Heart left ventricle (tissue), 16 donors: ENCODE measurements at regions not wholly inside any gene's neighbourhood (a gene's known extent, or its start where the extent isn't known, plus 50 kb on each side); places are given as distances from the start of the nearest gene placed in this dataset.

Experiments
- ATAC-seq, 4 donors: fragments of 200-7000 bp; cut with Tn5 transposase; one replicate each; pipeline ENCODE4 v1.9.1; 2020 to 2022; ENCODE audit warnings: moderate library complexity in 4 of 4, mild to moderate bottlenecking in 3 of 4, moderate number of reproducible peaks in 1 of 4
- DNase-seq, 5 donors: peaks; one replicate each; pipeline ENCODE4 v3.0.0-alpha.2; 2020
- H3K27ac ChIP-seq, 12 donors: fragments of 200-600 bp; sonication (generic) in 4 of 12; one replicate each; pipeline versions ENCODE4 v1.5.0 to v1.8.0; 2016 to 2022; ENCODE audit warnings: mild to moderate bottlenecking in 2 of 12
- H3K27me3 ChIP-seq, 9 donors: fragments of 200-600 bp; sonication (generic) in 2 of 9; one replicate each; pipeline versions ENCODE4 v1.5.1 to v1.8.0; 2016 to 2022; ENCODE audit warnings: mild to moderate bottlenecking in 3 of 9
- H3K36me3 ChIP-seq, 9 donors: fragments of 200-600 bp; sonication (generic) in 2 of 9; one replicate each; pipeline versions ENCODE4 v1.5.0 to v1.8.0; 2018 to 2022; ENCODE audit warnings: mild to moderate bottlenecking in 2 of 9
- H3K4me1 ChIP-seq, 12 donors: fragments of 200-600 bp; sonication (generic) in 4 of 12; one replicate each; pipeline versions ENCODE4 v1.5.0 to v1.8.0; 2016 to 2022; ENCODE audit warnings: mild to moderate bottlenecking in 3 of 12
- H3K4me3 ChIP-seq, 12 donors: fragments of 200-600 bp; sonication (generic) in 4 of 12; one replicate each; pipeline versions ENCODE4 v1.5.0 to v1.8.0; 2017 to 2022; ENCODE audit warnings: mild to moderate bottlenecking in 9 of 12, moderate library complexity in 4 of 12
- H3K9me3 ChIP-seq, 12 donors: fragments of 200-600 bp; sonication (generic) in 4 of 12; one replicate each; pipeline versions ENCODE4 v1.5.0 to v1.8.0; 2016 to 2022; ENCODE audit warnings: mild to moderate bottlenecking in 1 of 12
- POLR2A ChIP-seq, 2 donors: fragments of 450-650 bp; IDR thresholded peaks; one replicate each; pipeline ENCODE4 v1.6.1; 2017; ENCODE audit warnings: antibody characterized with exemption in 2 of 2, mild to moderate bottlenecking in 2 of 2, moderate library complexity in 2 of 2
- WGBS, 4 donors: extraction: QIAGEN DNeasy Blood & Tissue Kit in 2 of 4; methylation state at CpG; one replicate each; pipeline versions ENCODE4 v1.1.5 to v1.1.7; 2013 to 2018; 5-methylcytosine and 5-hydroxymethylcytosine counted together
- intact Hi-C, 10 donors: fragments of 100-400 bp; cut with DNase I; formaldehyde crosslinking; loops; one replicate each; pipeline versions ENCODE4 v1.11.1 to v1.14.2; 2022
- TF ChIP-seq, protein P1 (sequence below), 12 donors: fragments of 200-600 bp; sonication (generic) in 4 of 12; IDR thresholded peaks; one replicate each; pipeline versions ENCODE4 v1.5.0 to v1.8.0; 2018 to 2022; ENCODE audit warnings: antibody characterized with exemption in 12 of 12, mild to moderate bottlenecking in 5 of 12
- donor health status: ischemic (EF 13 %, LVEDD 7.1; RV severe dilation, severe dysfunction).
- donor health status: healthy with polysubstance abuse.
- donor health status: DM: no; HTN: yes; CAD: no.
- donor health status: DM: no; HTN: no; CAD: no.
- donor health status: ischemic (EF 25% LVEDD 6.9; RV normal size, moderate dysfunction).
- donor health status: ischemic (EF 25% LVEDD 5.7; RV mildly dilated, moderate dysfunction).
- donor health status: healthy.
- donor health status: DM: yes; HTN: yes; CAD: no.
- donor health status: ischemic (EF 35%, LVEDD 5.7; RV mildly dilated, moderate dysfunction).
- donor health status: nonischemic (EF 11% LVEDD 7.7; RV severe dilation, severe dysfunction).
- donor health status: DM: yes; HTN: yes; CAD: no.
- donor health status: PGD.
- donor health status: ischemic (EF 29% LVEDD 5.4; RV normal size, mild dysfunction).
- donor health status: nonischemic (EF 23%, LVEDD 6.1; RV moderate dilation, normal function).

DNA sequence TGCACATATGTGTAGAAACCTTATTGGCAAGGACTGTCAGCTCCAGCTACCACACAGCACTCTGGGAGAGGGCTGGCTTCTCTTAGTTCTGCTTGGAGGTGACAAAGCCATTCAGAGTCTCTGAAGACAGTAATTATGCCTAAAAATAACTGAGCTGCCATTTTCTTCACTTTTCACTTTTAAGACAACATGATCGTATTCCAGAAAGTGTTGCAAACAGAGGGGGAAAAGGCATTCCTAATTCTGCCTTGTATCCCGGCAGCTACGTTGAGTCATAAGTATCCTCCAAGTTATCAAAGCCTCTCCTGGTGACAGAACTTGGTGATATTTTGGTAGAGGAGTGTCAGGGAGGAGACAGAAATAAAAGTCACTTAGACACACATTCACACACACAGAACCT lies 327.7 kb downstream of the HAPSTR1 start:
- WGBS, 4 donors: 51 to 65% (median 55%) methylated on average over 3 of the region's 3 CpGs
- Histone ChIP-seq H3K36me3 (no peaks in the 10 kb centered on the region), H3K4me3 (no peak overlapping the region), H3K27ac (no peak overlapping the region), H3K4me1 (peaks cover 0 to 11% (median 0%) of the 10 kb centered on the region in 12 donors), H3K27me3 (no peaks in the 10 kb centered on the region), H3K9me3 (peaks cover 0 to 16% (median 0%) of the 10 kb centered on the region in 12 donors)
- DNase-seq (no peak), ATAC-seq (no peak)
- intact Hi-C loops: loop anchor here in 3 of 10 donors (5.0 kb wide), 2 partner anchors 42 to 47 kb away; no protein-coding TSS in a partner anchor
- no peak for TF ChIP-seq POLR2A (IDR thresholded peaks at IDR 0.05)
- TF ChIP-seq, protein P1, sequence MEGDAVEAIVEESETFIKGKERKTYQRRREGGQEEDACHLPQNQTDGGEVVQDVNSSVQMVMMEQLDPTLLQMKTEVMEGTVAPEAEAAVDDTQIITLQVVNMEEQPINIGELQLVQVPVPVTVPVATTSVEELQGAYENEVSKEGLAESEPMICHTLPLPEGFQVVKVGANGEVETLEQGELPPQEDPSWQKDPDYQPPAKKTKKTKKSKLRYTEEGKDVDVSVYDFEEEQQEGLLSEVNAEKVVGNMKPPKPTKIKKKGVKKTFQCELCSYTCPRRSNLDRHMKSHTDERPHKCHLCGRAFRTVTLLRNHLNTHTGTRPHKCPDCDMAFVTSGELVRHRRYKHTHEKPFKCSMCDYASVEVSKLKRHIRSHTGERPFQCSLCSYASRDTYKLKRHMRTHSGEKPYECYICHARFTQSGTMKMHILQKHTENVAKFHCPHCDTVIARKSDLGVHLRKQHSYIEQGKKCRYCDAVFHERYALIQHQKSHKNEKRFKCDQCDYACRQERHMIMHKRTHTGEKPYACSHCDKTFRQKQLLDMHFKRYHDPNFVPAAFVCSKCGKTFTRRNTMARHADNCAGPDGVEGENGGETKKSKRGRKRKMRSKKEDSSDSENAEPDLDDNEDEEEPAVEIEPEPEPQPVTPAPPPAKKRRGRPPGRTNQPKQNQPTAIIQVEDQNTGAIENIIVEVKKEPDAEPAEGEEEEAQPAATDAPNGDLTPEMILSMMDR (IDR thresholded peaks at IDR 0.05): no peak

DNA sequence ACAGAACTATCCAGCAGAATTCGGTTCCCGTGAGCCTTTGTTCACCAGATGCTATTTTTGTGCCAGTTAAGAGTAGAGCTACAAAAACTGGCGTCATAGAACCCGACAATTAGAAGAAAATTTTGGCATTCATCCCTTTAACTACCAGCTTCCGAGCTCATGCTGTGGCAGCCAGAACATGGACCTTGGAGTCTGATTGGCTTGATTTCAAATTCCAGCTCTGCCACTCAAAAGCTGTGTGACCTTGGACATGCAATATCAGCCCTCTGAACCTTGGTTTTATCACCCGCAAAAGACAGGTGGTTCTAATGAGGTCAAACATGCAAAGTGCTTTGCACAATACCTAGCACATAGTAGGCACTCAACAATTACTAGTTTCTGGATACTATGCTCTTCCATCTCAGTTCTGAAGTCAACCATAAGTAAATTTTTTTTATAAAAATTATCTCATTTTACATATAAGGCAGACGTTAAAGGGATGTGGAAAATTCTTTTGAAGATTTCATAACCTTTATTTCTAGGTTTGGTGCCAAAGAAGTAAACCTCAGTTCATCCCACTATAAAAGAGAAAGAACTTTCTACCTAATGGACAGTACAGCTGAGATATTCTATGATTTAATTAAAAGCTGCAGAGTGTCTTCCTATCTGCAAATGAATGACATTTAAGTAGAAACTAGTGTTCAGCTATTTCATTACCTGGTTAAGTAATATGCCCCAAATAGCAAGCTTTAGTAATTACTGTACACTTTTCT lies 331.5 kb downstream of the HAPSTR1 start:
- intact Hi-C loops: loop anchor here in 1 of 10 donors (1.0 kb wide), 1 partner anchor 53 kb away; no protein-coding TSS in a partner anchor

DNA sequence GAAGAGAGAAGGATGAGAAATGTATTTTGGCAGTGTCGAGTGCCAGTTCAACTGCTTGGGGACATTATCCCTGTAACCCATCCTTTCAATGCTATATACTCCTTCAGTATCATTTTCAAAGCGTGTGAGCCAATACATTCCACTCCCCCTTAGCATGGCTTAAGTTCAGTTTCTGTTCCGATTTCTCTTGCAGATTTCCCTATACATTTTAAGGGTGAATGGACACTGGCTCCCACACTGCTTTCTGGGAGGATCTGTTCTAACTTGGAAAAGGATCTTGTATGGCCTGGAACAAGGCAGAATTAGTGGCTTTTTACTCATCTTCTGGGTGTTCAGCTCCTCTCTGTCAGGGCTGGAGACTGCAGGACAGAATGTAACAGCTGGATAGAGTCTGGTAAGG lies 333.8 kb downstream of the HAPSTR1 start:
- Histone ChIP-seq H3K27ac (peak overlapping the region in 2 of 12 donors; percentile 0 to 50), H3K9me3 (peaks cover 0 to 3% (median 0%) of the 10 kb centered on the region in 12 donors), H3K4me1 (peaks cover 0 to 20% (median 0%) of the 10 kb centered on the region in 12 donors), H3K36me3 (no peaks in the 10 kb centered on the region), H3K4me3 (no peak overlapping the region), H3K27me3 (no peaks in the 10 kb centered on the region)
- DNase-seq: no peak
- no peak for ATAC-seq
- 52 to 59% (median 58%) methylated on average over 3 of the region's 3 CpGs for WGBS, 4 donors
- TF ChIP-seq, protein P1 (IDR thresholded peaks at IDR 0.05): no peak
- no peak for TF ChIP-seq POLR2A (IDR thresholded peaks at IDR 0.05)
- intact Hi-C loops: loop anchor here in 1 of 10 donors (2.0 kb wide), 1 partner anchor 54 kb away; no protein-coding TSS in a partner anchor

More for the DNA sequence above, 331.5 kb downstream of the HAPSTR1 start:
- peak overlapping the region in 6 of 12 donors; percentile 14 to 64 (median 50) for H3K27ac ChIP-seq
- peaks cover 0 to 20% (median 0%) of the 10 kb centered on the region in 12 donors for H3K4me1 ChIP-seq
- no peaks in the 10 kb centered on the region for H3K36me3 ChIP-seq
- DNase-seq (peak in 4 of 5 donors; percentile 36 to 65 (median 42)), ATAC-seq (peak; percentile 84 to 89 (median 87))
- no peak overlapping the region for H3K4me3 ChIP-seq
- no peaks in the 10 kb centered on the region for H3K27me3 ChIP-seq
- TF ChIP-seq POLR2A (IDR thresholded peaks at IDR 0.05): no peak
- TF ChIP-seq, protein P1 (IDR thresholded peaks at IDR 0.05): no peak
- peaks cover 0 to 3% (median 0%) of the 10 kb centered on the region in 12 donors for H3K9me3 ChIP-seq
- WGBS, 4 donors: 29 to 61% (median 48%) methylated on average over 7 of the region's 7 CpGs

DNA sequence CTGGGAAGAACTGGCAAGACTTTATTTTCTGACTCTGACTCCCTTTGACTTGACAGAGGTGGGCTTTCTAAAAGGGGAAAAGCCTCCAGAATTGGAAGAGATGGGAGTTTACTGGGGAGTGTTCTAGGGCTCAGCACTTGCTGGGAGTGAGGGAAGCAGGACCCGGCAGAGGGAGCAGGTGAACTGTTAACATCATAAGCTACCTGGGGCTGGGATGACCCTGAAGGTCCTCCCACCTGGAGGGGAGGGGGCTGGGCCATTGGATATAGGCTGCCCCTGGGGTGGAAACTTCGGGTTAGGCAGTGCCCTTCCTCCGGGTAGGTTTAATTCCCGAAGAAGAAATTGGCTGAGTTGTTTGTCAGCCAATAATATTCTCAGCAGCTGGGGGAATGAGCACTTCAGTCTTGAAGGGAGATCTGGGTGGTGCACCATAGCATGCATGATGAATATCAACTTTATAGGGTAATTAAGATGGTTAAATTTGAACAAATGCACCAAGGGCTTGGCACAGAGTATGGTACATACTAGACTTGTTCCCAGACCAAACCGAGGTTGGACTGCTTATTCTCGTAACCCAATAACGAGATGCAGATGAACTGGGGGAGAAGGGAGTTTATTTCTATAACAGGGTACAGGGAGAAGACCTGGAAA lies 337.0 kb downstream of the HAPSTR1 start:
- ATAC-seq (no peak), DNase-seq (no peak)
- 85 to 86% (median 86%) methylated on average over 7 of the region's 7 CpGs for WGBS, 4 donors
- Histone ChIP-seq H3K4me3 (no peak overlapping the region), H3K27me3 (no peaks in the 10 kb centered on the region), H3K27ac (no peak overlapping the region), H3K9me3 (no peaks in the 10 kb centered on the region), H3K4me1 (peaks cover 0 to 8% (median 0%) of the 10 kb centered on the region in 12 donors), H3K36me3 (no peaks in the 10 kb centered on the region)
- TF ChIP-seq, protein P1 (IDR thresholded peaks at IDR 0.05): no peak
- no peak for TF ChIP-seq POLR2A (IDR thresholded peaks at IDR 0.05)
- intact Hi-C loops: no loop called here
